ENCODE measurements at regions not wholly inside any gene's neighbourhood (a gene's known extent, or its start where the extent isn't known, plus 50 kb on each side); places are given as distances from the start of the nearest gene placed in this dataset.
"Not testable (repeated sequence)": the region's sequence is repeated elsewhere in the genome, so short reads cannot be mapped to it uniquely, and the experiment has no call there.

GRCh38 chr4:3964572-3965278, 198.5 kb downstream of the ADRA2C start:
- DNase-seq = not testable (repeated sequence)

- DNase-seq = not testable (repeated sequence)
Observed at GRCh38 chr4:3967204-3967603, 201.0 kb downstream of the ADRA2C start.

- not testable (repeated sequence) for DNase-seq
Observed at GRCh38 chr4:3972626-3973025, 206.4 kb downstream of the ADRA2C start.

- DNase-seq = not testable (repeated sequence)
Observed at GRCh38 chr4:3973581-3974200, 207.5 kb downstream of the ADRA2C start.

- DNase-seq = not testable (repeated sequence)
Observed at GRCh38 chr4:3983518-3984125, 217.4 kb downstream of the ADRA2C start.

GRCh38 chr4:3984796-3985195, 218.6 kb downstream of the ADRA2C start:
- DNase-seq = not testable (repeated sequence)

GRCh38 chr4:3986412-3986811, 220.2 kb downstream of the ADRA2C start:
- not testable (repeated sequence) for DNase-seq

GRCh38 chr4:3997386-3997785, 229.3 kb downstream of the OTOP1 start:
- DNase-seq = not testable (repeated sequence)

GRCh38 chr4:4004036-4004435, 222.7 kb downstream of the OTOP1 start:
- DNase-seq = not testable (repeated sequence)

- DNase-seq = not testable (repeated sequence)
Observed at GRCh38 chr4:4004702-4005101, 222.0 kb downstream of the OTOP1 start.

- DNase-seq = not testable (repeated sequence)
Observed at GRCh38 chr4:4006356-4006755, 220.4 kb downstream of the OTOP1 start.

- not testable (repeated sequence) for DNase-seq
Observed at GRCh38 chr4:4019071-4019470, 207.7 kb downstream of the OTOP1 start.

- DNase-seq = not testable (repeated sequence)
Observed at GRCh38 chr4:4021161-4021560, 205.6 kb downstream of the OTOP1 start.

GRCh38 chr4:4026708-4027107, 200.0 kb downstream of the OTOP1 start:
- DNase-seq = not testable (repeated sequence)

GRCh38 chr4:4028752-4029151, 198.0 kb downstream of the OTOP1 start:
- DNase-seq = not testable (repeated sequence)

- not testable (repeated sequence) for DNase-seq
Observed at GRCh38 chr4:4030509-4030908, 196.2 kb downstream of the OTOP1 start.

GRCh38 chr4:4031446-4032135, 195.1 kb downstream of the OTOP1 start:
- DNase-seq = not testable (repeated sequence)

- not testable (repeated sequence) for DNase-seq
Observed at GRCh38 chr4:4032364-4032763, 194.4 kb downstream of the OTOP1 start.

- peak; percentile 2 for DNase-seq
Observed at GRCh38 chr4:4032801-4033605, 193.7 kb downstream of the OTOP1 start.

GRCh38 chr4:4037399-4038138, 189.2 kb downstream of the OTOP1 start:
- DNase-seq = not testable (repeated sequence)

- DNase-seq = not testable (repeated sequence)
Observed at GRCh38 chr4:4045823-4046222, 180.9 kb downstream of the OTOP1 start.

Measured in effector CD4-positive, alpha-beta T cell (primary cell).